Fibroblast of skin of abdomen (primary cell): ENCODE measurements at regions not wholly inside any gene's neighbourhood (a gene's known extent, or its start where the extent isn't known, plus 50 kb on each side); places are given as distances from the start of the nearest gene placed in this dataset.
A peak's percentile ranks its signal among the peaks of the same experiment; 100 is the strongest.

Source experiments
- DNase-seq: peaks from one replicate; pipeline ENCODE4 v3.0.0-alpha.2; 2013

DNA sequence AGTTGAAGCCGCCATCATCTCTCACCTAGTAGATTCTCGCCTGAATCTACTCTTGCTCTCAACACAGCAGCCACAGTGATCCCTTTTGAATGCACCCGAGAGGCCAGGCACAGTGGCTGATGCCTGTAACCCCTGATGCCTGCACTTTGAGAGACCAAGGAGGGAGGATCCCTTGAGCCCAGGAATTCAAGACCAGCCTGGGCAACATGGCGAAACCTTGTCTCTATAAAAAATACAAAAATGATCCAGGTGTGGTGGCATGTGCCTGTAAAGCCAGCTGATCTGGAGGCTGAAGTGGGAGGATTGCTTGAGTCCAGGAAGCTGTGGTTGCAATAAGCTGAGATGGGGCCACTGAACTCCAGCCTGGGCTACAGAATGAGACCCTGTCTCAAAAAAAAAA, 60.3 kb upstream of the EML4 start:
- no peak for DNase-seq

DNA sequence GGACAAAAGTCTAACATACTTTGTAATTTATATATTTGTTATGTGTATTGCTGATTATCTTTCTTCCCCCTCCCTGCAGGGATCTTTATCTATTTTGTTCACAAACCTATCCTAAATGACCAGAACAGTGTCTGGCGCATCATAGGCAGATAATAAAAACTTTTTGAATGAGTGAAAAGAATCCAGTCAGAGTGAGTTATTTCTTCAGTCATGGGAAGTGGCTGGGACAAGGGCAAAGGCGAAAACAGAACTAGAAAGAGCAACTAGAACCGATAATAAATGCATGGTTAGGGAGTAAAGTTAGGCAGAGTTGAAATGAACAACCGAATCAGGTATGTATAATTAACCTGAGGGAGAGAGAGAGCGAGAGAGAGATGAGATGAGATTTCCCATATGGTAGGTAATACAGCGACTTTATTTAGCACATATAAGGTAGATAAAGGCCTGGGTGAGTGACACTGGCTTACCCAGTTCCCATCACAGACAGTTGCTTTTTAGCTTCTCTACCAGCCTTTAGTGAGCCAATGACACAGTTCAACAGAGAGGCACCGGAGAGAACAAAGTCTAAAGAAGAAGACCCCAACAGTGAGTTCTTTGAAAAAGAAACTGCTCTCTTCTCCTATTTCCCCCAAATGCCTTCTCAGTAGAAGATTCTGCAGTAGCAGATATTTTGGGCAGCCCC, 59.1 kb upstream of the EML4 start:
- no peak for DNase-seq

DNA sequence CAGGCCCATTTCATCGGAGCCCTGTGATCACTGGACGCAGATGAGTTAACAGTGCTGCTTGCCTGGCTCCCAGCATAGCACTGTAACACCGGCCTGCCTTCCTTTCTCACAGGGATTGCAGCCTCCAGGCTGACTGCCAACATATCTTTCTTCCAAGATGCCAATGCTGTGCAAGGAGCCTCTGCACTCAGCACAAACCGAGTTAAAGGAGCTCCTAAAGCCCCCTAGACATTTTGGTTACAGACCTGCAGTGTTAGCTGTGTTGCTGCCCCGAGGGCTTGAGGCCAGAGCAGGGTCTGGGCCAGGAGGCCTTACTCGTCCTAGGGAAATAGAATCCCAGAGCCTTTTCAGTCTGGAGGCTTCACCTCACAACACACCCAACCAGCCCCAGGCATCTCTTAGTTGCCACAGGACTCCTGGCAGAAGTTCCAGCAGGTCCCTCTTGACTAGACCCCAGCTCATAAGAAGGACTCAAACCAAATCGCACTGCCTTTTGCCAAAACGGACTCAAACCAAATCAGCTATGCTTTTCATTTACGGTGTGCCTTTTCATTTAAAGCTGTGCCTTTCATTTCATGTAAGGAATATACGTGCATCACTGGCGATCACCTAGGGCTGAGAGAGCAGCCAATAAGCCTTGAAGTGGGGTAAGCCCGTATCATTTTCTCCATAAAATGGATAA, 58.4 kb upstream of the EML4 start:
- peak; percentile 69 for DNase-seq

DNA sequence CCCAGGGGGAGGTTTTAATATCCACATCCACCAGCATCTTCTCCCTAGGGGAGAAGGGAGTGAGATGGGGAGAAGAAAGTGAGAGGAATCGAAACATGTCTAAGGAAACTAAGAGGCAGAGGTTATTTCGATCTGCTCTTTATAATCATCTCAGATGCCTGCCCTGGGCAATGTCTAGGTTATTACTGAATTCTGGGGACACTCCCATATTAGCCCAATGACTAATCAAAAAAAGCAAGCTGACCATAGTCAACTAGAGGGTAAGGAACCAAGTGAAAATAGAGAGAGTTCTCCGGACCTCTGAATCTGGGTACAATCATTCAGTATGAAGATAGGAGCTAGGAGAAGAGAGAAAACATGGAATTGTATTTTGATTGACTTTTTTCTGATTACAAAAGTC, 56.7 kb upstream of the EML4 start:
- DNase-seq: no peak

DNA sequence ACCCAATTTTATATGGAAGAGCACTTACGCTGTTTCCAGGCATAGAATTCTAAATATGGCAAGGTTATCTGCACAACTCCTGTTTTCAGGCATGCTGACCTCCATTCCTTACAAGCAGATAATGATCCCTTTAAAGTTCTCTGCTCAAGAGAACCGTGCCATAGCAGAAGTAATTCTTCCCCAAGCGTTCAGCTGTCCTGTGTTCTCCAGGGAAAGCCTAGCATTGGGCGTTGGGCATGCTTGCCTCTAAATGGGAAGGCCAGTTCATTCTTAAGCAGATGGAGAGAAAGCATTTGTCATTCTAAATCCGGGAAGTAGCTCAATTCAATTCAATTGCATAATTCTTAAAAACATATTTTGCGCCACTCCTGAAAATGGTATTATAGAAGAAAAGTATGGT, 55.7 kb upstream of the EML4 start:
- no peak for DNase-seq

DNA sequence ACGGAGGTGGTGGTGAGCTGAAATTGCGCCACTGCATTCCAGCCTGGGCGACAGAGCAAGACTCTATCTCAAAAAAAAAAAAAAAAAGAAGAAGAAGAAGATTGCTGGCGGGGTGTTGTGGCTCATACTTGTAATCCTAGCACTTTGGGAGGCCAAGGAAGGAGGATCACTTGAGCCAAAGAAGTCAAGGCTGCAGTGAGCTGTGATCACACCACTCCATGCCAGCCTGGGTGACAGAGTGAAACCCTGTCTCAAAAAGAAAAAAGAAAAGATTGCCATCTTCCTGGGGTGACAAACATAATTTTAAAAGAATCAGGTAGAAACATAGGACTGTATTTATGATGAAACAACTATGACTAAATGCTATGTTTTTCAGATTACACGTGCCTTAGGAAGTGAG, 55.1 kb upstream of the EML4 start:
- no peak for DNase-seq

DNA sequence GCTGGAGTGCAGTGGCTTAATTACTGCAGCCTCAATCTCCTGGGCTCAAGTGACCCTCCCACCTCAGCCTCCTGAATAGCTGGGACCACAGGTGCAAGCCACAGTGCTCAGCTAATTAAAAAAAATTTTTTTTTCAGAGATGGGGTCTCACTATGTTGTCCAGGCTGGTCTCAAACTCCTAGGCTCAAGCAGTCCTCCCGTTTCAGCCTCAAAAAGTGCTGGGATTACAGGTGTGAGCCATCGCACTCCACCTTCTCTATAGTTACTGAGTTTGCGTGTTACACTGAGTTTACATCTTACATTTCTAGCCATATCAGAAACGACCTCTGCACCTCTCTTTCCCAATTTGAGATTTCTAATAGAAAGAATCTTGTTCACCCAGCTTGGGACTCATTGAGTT, 53.6 kb upstream of the EML4 start:
- DNase-seq: no peak

DNA sequence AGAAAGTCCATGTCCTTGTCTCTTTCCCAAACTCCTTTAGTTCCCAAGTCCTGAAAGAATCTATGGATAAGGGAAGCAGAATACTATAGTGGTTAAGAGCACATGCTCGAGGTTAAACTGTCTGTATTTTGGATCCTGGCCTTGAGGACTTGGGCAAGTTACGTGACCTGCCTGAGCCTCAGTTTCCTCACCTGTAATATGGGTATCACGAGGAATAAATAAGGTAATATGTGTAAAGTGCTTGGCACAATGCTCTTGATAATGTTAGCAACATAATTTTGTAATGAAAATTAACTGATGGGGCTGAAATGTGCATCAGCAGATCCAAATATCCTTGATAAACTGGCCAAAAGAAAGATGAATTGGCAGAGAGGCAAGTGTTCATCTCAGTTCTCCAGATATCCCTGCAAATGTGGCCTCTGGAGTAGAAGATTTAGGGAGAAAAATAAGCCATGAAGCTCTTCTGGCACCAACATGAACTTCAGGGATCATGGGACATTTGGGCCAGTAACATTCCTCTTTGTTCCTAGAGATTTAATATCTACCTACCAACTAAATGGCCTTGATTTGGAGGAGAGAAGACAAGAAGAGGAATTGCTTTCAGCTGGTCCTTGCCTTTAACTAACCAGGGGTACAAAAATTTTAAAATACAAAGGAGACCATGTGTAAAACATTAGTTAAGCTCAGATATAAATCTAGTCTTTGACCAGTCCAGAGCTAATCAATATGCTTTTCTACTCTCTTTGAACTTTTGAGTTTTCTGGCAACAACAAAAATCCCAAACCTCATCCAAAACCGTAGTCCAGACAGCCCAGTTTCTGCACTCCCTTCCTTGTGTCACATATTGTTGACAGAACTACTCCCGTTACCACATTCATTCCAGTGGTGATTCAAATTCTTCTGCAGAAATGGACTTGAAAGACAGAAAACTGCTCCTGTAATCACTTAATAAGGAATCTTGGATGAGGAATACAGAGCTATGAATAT, 52.7 kb upstream of the EML4 start:
- DNase-seq: peak; percentile 91

DNA sequence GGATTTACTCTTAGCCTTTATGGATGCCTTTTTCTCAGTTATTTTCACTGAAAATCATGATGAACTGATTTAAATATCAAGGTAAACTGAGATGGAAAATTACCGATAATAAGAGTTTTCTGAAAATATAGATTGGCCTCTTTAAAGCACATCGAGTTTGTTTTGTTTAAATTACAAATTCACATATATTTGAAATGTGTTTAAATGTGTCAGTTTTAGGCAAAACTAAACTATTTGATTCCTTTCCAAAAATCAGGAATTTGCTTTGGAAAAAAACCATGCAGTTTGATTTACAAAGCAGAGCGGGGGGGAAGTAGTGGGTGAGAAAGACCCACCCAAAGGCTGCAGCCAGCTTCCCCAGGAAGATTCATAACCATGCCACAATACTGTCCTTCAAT, 52.0 kb upstream of the EML4 start:
- DNase-seq: peak; percentile 53

DNA sequence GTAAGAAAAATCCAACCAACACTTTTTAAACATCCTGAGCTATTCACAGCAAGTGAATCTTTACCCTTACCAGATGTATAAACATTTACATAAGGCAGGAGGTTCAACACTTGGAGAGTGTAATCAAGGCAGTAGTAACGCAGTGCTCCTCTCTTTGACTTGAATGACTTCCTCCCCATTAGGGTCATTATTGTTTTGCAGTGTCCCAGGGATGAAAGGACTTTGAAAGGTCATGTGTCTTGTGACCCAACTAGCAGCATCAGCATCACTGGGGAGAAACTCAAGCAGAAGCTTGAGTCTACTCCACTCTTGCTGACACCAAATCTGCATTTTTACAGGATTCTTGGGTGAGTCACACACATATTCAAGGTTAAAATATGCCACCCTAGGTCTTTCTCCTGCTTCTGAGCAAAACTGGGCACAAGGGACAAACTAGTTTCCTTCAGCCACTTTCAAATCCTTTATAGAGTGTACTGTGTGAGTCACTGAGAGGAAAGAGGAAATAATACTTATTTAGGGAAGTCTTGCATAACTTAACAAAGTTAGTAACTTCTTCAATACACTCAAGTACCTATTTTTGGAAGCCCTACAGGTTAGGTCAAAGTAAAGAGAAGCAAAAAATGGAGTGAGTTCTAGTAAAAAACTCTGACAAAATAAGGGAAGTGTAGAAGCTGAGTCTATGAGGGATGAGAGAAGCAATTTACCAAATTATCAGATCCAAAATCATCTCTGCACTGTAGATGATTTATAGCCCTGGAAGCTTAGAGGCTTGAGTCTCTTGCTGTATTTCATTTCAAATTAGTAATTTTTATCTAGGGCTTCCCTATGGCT, 51.0 kb upstream of the EML4 start:
- peak; percentile 78 for DNase-seq

DNA sequence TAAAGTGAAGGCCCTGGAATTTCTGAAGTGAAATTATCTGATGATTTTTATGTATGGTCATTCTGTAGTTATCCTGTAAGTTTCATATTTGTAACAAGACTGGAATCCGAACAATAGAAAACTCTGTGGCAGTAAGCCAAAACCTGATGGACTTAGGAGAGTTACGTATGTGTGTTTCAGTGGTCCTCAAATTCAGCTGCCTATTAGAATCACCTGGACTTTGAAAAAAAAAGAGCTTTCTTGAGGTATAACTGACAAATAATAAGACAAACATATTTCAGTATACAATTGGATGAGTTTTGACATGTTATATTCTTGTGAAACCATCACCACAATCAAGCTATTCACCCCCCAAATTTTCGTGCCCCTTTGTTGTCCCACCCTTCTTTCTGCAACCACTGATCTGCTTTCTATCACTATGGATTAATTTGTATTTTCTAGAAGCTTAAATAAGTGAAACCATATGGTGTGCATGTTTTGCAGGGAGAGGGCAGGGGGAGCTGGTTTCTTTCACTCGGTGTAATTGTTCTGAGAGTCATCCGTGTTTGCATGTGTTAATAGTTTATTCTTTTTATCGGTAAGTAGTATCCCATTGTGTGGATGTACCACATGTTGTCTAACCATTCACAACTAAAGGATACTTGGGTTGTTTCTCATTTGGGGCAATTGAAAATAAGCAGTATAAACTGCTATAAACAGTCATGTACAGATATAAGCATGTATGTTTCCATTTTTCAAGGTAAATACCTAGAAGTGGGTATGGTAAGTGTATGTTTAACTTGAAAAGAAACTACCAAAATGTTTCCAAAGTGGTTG, 50.2 kb upstream of the EML4 start:
- peak; percentile 51 for DNase-seq
